22Rv1 (cell line): ENCODE measurements at regions not wholly inside any gene's neighbourhood (a gene's known extent, or its start where the extent isn't known, plus 50 kb on each side); places are given as distances from the start of the nearest gene placed in this dataset.

Experiments used
- ZFX ChIP-seq: fragments of 450-650 bp; IDR thresholded peaks from 2 replicates; pipeline ENCODE4 v1.6.1; 2017; ENCODE audit warnings: antibody characterized with exemption, borderline replicate concordance
- TF ChIP-seq, protein P1 (sequence below): fragments of 450-650 bp; IDR thresholded peaks from 2 replicates; pipeline ENCODE4 v1.5.1; 2017; ENCODE audit warnings: mild to moderate bottlenecking

DNA sequence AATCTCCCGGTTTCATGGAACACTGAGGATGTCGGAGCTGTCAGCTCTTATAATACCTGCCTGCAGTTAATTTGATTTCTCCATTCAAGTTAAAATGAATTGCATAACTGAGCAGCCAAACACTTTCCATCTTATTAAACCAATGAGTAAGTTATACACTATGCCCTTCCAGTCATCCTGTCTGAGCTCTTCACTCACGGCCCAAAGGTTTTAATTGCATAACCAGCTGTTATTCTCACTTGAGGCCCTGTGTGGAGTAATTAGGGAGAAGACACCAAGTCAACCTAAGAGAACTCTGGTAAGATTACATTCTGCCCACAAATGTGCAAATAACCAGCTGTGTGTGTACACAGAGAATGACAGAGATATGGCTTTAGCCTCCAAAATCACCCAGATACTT, 303.5 kb downstream of the TBC1D4 start:
- TF ChIP-seq, protein P1, sequence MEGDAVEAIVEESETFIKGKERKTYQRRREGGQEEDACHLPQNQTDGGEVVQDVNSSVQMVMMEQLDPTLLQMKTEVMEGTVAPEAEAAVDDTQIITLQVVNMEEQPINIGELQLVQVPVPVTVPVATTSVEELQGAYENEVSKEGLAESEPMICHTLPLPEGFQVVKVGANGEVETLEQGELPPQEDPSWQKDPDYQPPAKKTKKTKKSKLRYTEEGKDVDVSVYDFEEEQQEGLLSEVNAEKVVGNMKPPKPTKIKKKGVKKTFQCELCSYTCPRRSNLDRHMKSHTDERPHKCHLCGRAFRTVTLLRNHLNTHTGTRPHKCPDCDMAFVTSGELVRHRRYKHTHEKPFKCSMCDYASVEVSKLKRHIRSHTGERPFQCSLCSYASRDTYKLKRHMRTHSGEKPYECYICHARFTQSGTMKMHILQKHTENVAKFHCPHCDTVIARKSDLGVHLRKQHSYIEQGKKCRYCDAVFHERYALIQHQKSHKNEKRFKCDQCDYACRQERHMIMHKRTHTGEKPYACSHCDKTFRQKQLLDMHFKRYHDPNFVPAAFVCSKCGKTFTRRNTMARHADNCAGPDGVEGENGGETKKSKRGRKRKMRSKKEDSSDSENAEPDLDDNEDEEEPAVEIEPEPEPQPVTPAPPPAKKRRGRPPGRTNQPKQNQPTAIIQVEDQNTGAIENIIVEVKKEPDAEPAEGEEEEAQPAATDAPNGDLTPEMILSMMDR: no peak
- no peak for TF ChIP-seq ZFX
